Fibroblast of mammary gland (primary cell): ENCODE measurements at regions not wholly inside any gene's neighbourhood (a gene's known extent, or its start where the extent isn't known, plus 50 kb on each side); places are given as distances from the start of the nearest gene placed in this dataset.

ENCODE experiments used
- DNase-seq: peaks from one replicate; pipeline ENCODE4 v3.0.0-alpha.2; 2010; ENCODE audit warnings: low read depth
- H3K4me3 ChIP-seq: 2 replicates; pipeline ENCODE4 v1.5.1; 2011; ENCODE audit warnings: low read depth, mild to moderate bottlenecking, low read length, moderate library complexity; ENCODE audit not compliant: control insufficient read depth
- CTCF ChIP-seq: conservative IDR thresholded peaks from 2 replicates; pipeline ENCODE4 v1.5.1; 2011; ENCODE audit warnings: low read depth, low read length, inconsistent platforms; ENCODE audit not compliant: control insufficient read depth, insufficient read depth

- TF ChIP-seq CTCF, result no peak
- no peak overlapping the region for H3K4me3 ChIP-seq
- no peak for DNase-seq
These were observed 421.0 kb downstream of the GADD45G start for GRCh38 chr9:90025816-90026215.

- no peak for DNase-seq
- TF ChIP-seq CTCF, result no peak
These were observed 422.5 kb downstream of the GADD45G start for GRCh38 chr9:90027296-90027790.

GRCh38 chr9:90029386-90029785, 424.6 kb downstream of the GADD45G start:
- no peak overlapping the region for H3K4me3 ChIP-seq
- DNase-seq, result no peak

More at GRCh38 chr9:90027296-90027790, 422.5 kb downstream of the GADD45G start:
- no peak overlapping the region for H3K4me3 ChIP-seq

GRCh38 chr9:90029996-90030395, 425.2 kb downstream of the GADD45G start:
- no peak overlapping the region for H3K4me3 ChIP-seq
- DNase-seq, result no peak
- no peak for TF ChIP-seq CTCF

More at GRCh38 chr9:90029386-90029785, 424.6 kb downstream of the GADD45G start:
- no peak for TF ChIP-seq CTCF

- TF ChIP-seq CTCF, result no peak
- no peak for DNase-seq
- H3K4me3 ChIP-seq, result no peak overlapping the region
These were observed 427.6 kb downstream of the GADD45G start for GRCh38 chr9:90032296-90033027.

GRCh38 chr9:90033028-90033650, 428.3 kb downstream of the GADD45G start:
- no peak overlapping the region for H3K4me3 ChIP-seq
- no peak for DNase-seq
- TF ChIP-seq CTCF, result no peak
